Vagina (tissue), 2 donors: ENCODE measurements at regions not wholly inside any gene's neighbourhood (a gene's known extent, or its start where the extent isn't known, plus 50 kb on each side); places are given as distances from the start of the nearest gene placed in this dataset.
"Not testable (repeated sequence)": the region's sequence is repeated elsewhere in the genome, so short reads cannot be mapped to it uniquely, and the experiment has no call there.

ENCODE experiments used
- CTCF ChIP-seq, 3 experiments: fragments of 450-650 bp in 2 of 3; fragments of 200-600 bp in 1 of 3; sonication (generic) in 1 of 3; IDR thresholded peaks; one replicate each; pipeline ENCODE4 v1.5.1; 2017 to 2019; ENCODE audit warnings: antibody characterized with exemption in 3 of 3, mild to moderate bottlenecking in 2 of 3, moderate library complexity in 2 of 3
- POLR2A ChIP-seq, 2 donors: fragments of 450-650 bp; IDR thresholded peaks; one replicate each; pipeline ENCODE4 v1.6.1; 2017; ENCODE audit warnings: antibody characterized with exemption in 2 of 2, mild to moderate bottlenecking in 2 of 2, moderate library complexity in 2 of 2

GRCh38 chr1:145504310-145504709 is 78.9 kb upstream of the NBPF20 start:
- not testable (repeated sequence) for TF ChIP-seq POLR2A, CTCF (IDR thresholded peaks at IDR 0.05)
